HFFc6 (cell line): ENCODE measurements at regions not wholly inside any gene's neighbourhood (a gene's known extent, or its start where the extent isn't known, plus 50 kb on each side); places are given as distances from the start of the nearest gene placed in this dataset.

Experiments
- DNase-seq: peaks from one replicate; pipeline ENCODE4 v3.0.0-alpha.2; 2018
- H3K27ac Mint-ChIP-seq: 2 replicates; pipeline ENCODE4 v1.8.0; 2020; ENCODE audit warnings: mild to moderate bottlenecking, mixed read lengths
- H3K27me3 Mint-ChIP-seq: 2 replicates; pipeline ENCODE4 v1.8.0; 2021; ENCODE audit warnings: mild to moderate bottlenecking, moderate library complexity, mixed read lengths; ENCODE audit not compliant: insufficient read depth
- H3K36me3 Mint-ChIP-seq: 2 replicates; pipeline ENCODE4 v1.8.0; 2021; ENCODE audit warnings: low read depth, mixed read lengths
- H3K4me1 Mint-ChIP-seq: 2 replicates; pipeline ENCODE4 v1.8.0; 2020; ENCODE audit warnings: low read depth, mixed read lengths
- H3K4me3 Mint-ChIP-seq: 2 replicates; pipeline ENCODE4 v1.8.0; 2020; ENCODE audit warnings: mild to moderate bottlenecking, moderate library complexity, mixed read lengths
- H3K9me3 Mint-ChIP-seq: 2 replicates; pipeline ENCODE4 v1.8.0; 2020; ENCODE audit warnings: mild to moderate bottlenecking, mixed read lengths
- TF ChIP-seq, protein P1 (sequence below): fragments of 200-600 bp; sonication (generic); IDR thresholded peaks from 2 replicates; pipeline ENCODE4 v1.5.0; 2021; ENCODE audit warnings: antibody characterized with exemption, mild to moderate bottlenecking

GRCh38 chr1:72937905-72938304 is 655.6 kb upstream of the NEGR1 start:
- Mint-ChIP-seq H3K9me3 (no peaks in the 10 kb centered on the region; the same call in 1 of the 2 replicates), H3K27me3 (no peaks in the 10 kb centered on the region), H3K4me3 (no peak overlapping the region), H3K4me1 (no peaks in the 10 kb centered on the region; the same call in 1 of the 2 replicates), H3K36me3 (no peaks in the 10 kb centered on the region), H3K27ac (no peak overlapping the region)
- TF ChIP-seq, protein P1, sequence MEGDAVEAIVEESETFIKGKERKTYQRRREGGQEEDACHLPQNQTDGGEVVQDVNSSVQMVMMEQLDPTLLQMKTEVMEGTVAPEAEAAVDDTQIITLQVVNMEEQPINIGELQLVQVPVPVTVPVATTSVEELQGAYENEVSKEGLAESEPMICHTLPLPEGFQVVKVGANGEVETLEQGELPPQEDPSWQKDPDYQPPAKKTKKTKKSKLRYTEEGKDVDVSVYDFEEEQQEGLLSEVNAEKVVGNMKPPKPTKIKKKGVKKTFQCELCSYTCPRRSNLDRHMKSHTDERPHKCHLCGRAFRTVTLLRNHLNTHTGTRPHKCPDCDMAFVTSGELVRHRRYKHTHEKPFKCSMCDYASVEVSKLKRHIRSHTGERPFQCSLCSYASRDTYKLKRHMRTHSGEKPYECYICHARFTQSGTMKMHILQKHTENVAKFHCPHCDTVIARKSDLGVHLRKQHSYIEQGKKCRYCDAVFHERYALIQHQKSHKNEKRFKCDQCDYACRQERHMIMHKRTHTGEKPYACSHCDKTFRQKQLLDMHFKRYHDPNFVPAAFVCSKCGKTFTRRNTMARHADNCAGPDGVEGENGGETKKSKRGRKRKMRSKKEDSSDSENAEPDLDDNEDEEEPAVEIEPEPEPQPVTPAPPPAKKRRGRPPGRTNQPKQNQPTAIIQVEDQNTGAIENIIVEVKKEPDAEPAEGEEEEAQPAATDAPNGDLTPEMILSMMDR: no peak
- DNase-seq: no peak

GRCh38 chr1:72936942-72937341 is 654.6 kb upstream of the NEGR1 start:
- TF ChIP-seq, protein P1: no peak
- Mint-ChIP-seq H3K9me3 (no peaks in the 10 kb centered on the region; the same call in 1 of the 2 replicates), H3K4me1 (no peaks in the 10 kb centered on the region; the same call in 1 of the 2 replicates), H3K27me3 (no peaks in the 10 kb centered on the region), H3K27ac (no peak overlapping the region), H3K36me3 (no peaks in the 10 kb centered on the region), H3K4me3 (peak overlapping the region; percentile 15; the same call in 1 of the 2 replicates)
- DNase-seq: no peak

- no peak overlapping the region; the same call in 1 of the 2 replicates for H3K4me3 Mint-ChIP-seq
- DNase-seq: no peak
- no peak overlapping the region for H3K27ac Mint-ChIP-seq
- H3K27me3 Mint-ChIP-seq: no peaks in the 10 kb centered on the region
- no peaks in the 10 kb centered on the region for H3K36me3 Mint-ChIP-seq
- no peaks in the 10 kb centered on the region; the same call in 1 of the 2 replicates for H3K4me1 Mint-ChIP-seq
- no peaks in the 10 kb centered on the region; the same call in 1 of the 2 replicates for H3K9me3 Mint-ChIP-seq
- TF ChIP-seq, protein P1: no peak
Measured at GRCh38 chr1:72936151-72936740, 653.9 kb upstream of the NEGR1 start.

DNA sequence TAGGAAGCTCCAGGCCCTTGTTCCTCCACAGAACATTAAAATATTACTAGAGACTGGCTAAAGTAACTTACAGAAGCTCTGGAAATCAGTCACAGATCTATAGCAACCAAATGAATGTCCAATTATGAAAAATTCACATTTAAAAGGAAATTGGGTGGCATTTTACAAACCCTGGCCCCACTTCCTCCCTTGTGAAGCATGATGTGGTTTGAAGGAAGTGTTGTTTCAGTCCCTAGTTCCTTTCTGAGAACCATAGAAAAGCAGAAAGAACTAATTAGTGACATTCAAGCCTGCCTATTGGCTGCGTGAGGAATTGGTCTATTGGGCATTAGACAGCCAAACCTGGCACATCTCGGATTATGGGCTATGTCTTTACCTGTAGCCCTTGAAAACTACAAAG is 649.7 kb upstream of the NEGR1 start:
- H3K4me3 Mint-ChIP-seq: no peak overlapping the region
- no peak overlapping the region for H3K27ac Mint-ChIP-seq
- TF ChIP-seq, protein P1: no peak
- no peaks in the 10 kb centered on the region for H3K27me3 Mint-ChIP-seq
- no peak for DNase-seq
- peaks cover 12% of the 10 kb centered on the region for H3K9me3 Mint-ChIP-seq
- peaks cover 5% of the 10 kb centered on the region; the same call in 1 of the 2 replicates for H3K4me1 Mint-ChIP-seq
- H3K36me3 Mint-ChIP-seq: no peaks in the 10 kb centered on the region

GRCh38 chr1:72930528-72930927 is 648.2 kb upstream of the NEGR1 start:
- H3K27ac Mint-ChIP-seq: no peak overlapping the region
- H3K4me3 Mint-ChIP-seq: no peak overlapping the region
- DNase-seq: no peak
- H3K9me3 Mint-ChIP-seq: peaks cover 14% of the 10 kb centered on the region
- TF ChIP-seq, protein P1: no peak
- H3K4me1 Mint-ChIP-seq: peaks cover 5% of the 10 kb centered on the region; the same call in 1 of the 2 replicates
- H3K27me3 Mint-ChIP-seq: no peaks in the 10 kb centered on the region
- H3K36me3 Mint-ChIP-seq: no peaks in the 10 kb centered on the region
